ENCODE measurements at regions not wholly inside any gene's neighbourhood (a gene's known extent, or its start where the extent isn't known, plus 50 kb on each side); places are given as distances from the start of the nearest gene placed in this dataset.

GRCh38 chr2:82848285-82848684 lies 1610.8 kb downstream of the SUCLG1 start:
- TF ChIP-seq EZH2 (IDR thresholded peaks at IDR 0.05; ENCODE audit: borderline replicate concordance, low read length), result no peak
- no peak for TF ChIP-seq CTCF (IDR thresholded peaks at IDR 0.05; ENCODE audit: low read length)
